GM23338 (cell line): ENCODE measurements at regions not wholly inside any gene's neighbourhood (a gene's known extent, or its start where the extent isn't known, plus 50 kb on each side); places are given as distances from the start of the nearest gene placed in this dataset.

Experiments used
- EZH2 ChIP-seq: fragments of 200-600 bp; sonication (generic); IDR thresholded peaks from one replicate; pipeline ENCODE4 v1.8.0; 2017; ENCODE audit warnings: antibody characterized with exemption, mild to moderate bottlenecking, low read depth; ENCODE audit not compliant: unreplicated experiment
- EZH2phosphoT487 ChIP-seq: fragments of 200-600 bp; sonication (generic); IDR thresholded peaks from one replicate; pipeline ENCODE4 v1.8.1; 2018; ENCODE audit warnings: antibody characterized with exemption; ENCODE audit not compliant: unreplicated experiment
- TF ChIP-seq, protein P1 (sequence below), 2 experiments: fragments of 200-600 bp in 1 of 2; sonication (generic) in 1 of 2; conservative IDR thresholded peaks; 2 replicates each; pipeline versions ENCODE4 v1.5.1 to v1.6.1; 2016 to 2017; ENCODE audit warnings: antibody characterized with exemption in 2 of 2, low read depth in 2 of 2, mild to moderate bottlenecking in 2 of 2, moderate library complexity in 1 of 2

DNA sequence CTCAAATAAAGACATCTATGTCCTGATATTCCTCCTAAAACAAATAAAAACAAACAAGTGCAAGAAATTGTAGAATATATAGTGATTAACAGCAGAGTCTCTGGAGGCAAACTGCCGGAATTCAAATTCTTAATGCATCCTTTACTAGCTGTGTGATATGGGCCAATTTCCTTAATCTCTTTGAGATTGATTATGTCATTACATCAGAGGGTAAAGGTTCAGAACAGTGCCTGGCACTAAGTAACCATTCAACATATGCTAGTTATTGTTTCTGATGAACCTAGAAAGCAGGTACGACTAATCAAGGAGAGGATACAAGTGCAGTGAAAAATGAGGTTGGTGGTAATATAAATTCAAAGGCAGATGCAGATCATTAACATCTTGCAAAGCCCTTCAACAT is 81.1 kb upstream of the ADAMTS19 start:
- TF ChIP-seq, protein P1, sequence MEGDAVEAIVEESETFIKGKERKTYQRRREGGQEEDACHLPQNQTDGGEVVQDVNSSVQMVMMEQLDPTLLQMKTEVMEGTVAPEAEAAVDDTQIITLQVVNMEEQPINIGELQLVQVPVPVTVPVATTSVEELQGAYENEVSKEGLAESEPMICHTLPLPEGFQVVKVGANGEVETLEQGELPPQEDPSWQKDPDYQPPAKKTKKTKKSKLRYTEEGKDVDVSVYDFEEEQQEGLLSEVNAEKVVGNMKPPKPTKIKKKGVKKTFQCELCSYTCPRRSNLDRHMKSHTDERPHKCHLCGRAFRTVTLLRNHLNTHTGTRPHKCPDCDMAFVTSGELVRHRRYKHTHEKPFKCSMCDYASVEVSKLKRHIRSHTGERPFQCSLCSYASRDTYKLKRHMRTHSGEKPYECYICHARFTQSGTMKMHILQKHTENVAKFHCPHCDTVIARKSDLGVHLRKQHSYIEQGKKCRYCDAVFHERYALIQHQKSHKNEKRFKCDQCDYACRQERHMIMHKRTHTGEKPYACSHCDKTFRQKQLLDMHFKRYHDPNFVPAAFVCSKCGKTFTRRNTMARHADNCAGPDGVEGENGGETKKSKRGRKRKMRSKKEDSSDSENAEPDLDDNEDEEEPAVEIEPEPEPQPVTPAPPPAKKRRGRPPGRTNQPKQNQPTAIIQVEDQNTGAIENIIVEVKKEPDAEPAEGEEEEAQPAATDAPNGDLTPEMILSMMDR (conservative IDR thresholded peaks at IDR 0.05; ENCODE audit: low read depth in 2 of 2), result no peak
- no peak for TF ChIP-seq EZH2
- TF ChIP-seq EZH2phosphoT487, result no peak
